ENCODE measurements at regions not wholly inside any gene's neighbourhood (a gene's known extent, or its start where the extent isn't known, plus 50 kb on each side); places are given as distances from the start of the nearest gene placed in this dataset.
"Not testable (repeated sequence)": the region's sequence is repeated elsewhere in the genome, so short reads cannot be mapped to it uniquely, and the experiment has no call there.

DNA sequence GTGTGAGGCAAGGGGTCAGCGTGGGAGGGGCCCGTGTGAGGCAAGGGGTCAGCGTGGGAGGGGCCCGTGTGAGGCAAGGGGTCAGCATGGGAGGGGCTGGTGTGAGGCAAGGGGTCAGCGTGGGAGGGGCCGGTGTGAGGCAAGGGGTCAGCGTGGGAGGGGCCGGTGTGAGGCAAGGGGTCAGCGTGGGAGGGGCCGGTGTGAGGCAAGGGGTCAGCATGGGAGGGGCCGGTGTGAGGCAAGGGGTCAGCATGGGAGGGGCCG lies 119.2 kb downstream of the SEPTIN14 start:
- DNase-seq (ENCODE audit: low spot score): not testable (repeated sequence)

DNA sequence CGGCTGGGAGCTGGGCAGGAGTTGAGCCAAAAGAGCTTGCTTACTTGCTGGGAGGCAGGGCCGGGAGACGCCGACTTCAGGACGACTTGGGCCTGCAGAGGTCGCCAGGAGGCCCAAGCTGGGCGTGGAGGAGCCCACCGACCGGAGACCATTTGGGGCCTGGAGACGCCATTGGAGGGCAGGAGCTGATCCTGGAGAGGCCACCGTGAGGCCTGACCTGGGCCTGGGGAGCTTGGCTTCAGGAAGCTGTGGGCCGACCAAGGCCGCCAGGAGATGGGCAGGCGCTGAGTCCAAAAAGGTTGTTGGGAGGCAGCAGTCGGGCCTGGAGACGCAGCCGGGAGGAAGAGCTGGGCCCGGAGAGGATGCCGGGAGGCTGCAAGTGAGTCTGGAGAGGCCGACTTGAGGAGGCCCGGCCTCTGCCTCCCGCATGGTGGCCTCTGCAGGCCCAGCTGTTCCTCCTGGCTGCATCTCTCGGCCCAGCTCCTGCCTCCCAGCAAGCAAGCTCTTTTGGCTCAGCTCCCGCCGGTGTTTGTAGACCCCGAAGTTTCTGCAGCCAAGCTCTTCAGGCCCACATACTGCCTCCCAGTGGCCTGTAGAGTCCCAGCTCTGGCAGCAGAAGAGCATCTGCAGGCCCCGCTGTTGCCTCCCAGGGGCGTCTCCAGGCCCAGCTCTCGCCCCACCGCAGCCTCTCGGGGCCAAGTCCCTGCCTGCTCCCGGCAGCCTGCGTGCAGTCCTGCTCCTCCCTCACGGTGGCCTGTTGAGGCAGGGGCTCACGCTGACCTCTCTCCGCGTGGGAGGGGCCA lies 119.7 kb downstream of the SEPTIN14 start:
- not testable (repeated sequence) for DNase-seq (ENCODE audit: low spot score)

DNA sequence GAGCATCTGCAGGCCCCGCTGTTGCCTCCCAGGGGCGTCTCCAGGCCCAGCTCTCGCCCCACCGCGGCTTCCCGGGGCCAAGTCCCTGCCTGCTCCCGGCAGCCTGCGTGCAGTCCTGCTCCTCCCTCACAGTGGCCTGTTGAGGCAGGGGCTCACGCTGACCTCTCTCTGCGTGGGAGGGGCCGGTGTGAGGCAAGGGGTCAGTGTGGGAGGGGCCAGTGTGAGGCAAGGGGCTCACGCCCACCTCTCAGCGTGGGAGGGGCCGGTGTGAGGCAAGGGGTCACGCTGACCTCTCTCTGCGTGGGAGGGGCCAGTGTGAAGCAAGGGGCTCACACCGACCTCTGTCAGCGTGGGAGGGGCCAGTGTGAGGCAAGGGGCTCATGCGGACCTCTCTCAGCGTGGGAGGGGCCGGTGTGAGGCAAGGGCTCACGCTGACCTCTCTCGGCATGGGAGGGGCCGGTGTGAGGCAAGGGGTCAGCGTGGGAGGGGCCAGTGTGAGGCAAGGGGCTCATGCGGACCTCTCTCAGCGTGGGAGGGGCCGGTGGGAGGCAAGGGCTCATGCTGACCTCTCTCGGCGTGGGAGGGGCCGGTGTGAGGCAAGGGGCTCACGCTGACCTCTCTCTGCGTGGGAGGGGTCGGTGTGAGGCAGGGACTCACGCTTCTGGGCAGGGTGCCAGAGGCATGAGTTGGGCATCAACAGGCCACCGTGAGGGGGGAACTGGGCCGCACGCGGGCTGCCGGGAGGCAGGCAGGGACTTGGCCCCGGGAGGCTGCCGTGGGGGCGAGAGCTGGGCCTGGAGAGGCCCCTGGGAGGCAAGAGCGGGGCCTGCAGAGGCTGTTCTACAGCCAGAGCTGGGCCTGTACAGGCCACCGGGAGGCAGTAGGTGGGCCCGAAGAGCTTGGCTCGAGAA lies 120.6 kb downstream of the SEPTIN14 start:
- not testable (repeated sequence) for DNase-seq (ENCODE audit: low spot score)

DNA sequence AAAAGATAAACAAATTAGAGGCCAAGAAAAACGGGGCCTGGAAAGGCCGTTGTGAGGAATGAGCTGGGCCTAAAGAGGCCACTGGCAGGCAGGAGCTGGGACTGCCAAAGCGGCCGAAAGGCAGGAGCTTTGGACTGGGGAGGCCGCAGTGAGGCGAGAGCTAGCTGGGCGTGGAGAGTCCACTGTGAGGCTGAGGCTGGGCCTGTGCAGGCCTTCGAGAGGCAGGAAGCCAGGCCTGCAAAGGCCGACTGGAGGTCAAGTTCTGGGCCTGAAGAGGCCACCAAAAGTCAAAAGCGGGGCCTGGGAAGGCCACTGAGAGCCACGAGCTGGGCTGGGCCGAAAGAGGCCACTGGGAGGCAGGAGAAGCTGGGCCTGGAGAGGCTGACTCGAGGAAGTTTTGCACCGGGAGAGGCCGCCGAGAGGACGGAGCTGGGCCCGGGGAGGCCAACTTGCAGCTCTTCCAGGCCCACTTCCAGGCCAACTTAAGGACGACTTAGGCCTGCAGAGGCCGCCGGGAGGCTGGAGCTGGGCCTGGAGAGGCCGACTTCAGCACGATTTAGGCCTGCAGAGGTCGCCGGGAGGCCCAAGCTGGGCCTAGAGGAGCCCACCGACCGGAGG lies 121.8 kb downstream of the SEPTIN14 start:
- DNase-seq (ENCODE audit: low spot score): not testable (repeated sequence)

DNA sequence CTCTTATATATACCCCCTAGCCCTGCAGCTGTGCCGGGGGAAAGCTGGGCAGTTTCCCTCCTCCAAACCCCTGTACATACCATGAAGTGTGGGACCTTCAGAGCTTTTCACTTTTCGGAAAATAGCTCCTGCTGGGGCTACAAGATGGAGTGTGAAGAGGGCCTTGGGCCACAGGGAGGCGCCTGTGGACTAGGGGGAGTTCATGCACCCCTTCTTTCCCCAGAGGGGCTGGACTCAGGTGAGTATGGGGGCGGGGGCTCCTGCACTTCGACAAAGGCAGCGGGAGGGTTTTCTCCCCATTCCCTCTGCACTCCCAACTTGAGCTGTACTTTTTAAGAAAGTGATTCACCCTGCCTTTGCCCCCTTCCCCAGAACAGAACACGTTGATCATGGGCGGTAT lies 122.5 kb downstream of the SEPTIN14 start:
- not testable (repeated sequence) for DNase-seq (ENCODE audit: low spot score)

DNA sequence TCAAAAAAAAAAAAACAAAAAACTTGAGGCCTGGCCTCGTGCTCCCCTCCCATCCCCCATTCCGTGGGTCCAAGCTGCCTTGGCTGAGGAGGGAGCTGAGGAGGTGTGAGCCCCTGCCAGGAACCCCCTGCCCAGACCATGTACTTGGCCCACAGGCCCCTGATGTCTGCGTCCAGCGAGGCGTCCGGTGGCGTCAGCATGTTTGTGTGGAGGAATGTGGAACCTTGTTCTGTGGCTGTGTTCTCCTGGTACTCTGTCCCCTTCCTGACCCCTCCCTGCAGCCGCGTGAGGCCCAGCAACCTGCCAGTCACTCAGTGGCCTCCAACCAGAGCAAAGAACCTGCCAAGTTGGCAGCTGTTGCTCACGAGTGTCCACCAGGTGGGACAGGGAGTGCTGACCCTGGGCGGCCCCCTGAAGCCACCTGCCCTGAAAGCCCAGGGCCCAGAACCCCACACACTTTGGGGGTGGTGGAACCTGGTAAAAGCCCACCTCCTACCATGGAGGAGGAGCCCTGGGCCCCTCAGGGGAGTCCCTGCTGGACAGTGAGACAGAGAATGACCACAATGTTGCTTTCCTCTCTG lies 125.8 kb downstream of the SEPTIN14 start:
- not testable (repeated sequence) for DNase-seq (ENCODE audit: low spot score)

DNA sequence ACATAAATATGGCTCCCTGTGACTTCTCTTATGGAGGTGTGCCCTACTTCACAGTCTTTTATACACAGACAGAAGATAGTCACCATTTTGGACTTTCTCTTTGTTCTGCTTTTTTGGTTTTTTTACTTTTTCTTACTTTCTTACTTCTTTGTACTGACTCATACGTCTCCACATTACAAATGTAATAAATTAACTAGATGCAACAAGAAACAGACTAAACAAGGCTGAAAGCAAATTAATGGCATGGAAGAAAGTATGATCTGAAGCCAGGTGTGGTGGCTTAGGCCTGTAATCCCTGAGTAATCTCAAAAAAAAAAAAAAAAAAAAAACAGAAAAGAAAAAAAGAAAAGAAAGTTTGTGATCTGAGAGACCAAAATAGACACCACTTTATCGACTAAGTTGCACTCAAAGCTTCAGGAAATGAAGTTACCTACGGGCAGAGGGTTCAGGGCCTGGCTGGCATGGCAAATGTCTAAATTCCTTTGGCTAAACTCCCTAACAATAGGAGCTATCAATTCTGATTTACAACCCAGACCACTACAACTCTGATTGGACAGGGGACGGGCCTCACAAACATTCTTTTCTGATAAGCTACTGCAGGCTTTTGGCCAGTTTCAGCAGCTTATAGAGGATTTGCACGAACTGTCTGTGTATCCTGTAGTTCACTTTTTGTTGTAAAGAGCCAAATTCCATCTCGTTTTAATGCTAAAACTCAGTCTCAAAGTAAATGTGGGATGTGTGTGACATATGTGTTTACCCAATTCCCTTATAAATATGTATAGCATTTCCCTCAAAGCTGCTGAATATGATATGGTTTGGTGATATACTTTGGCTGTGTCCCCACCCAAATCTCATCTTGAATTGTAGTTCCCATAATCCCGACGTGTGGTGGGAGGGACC lies 129.1 kb downstream of the SEPTIN14 start:
- no peak for DNase-seq (ENCODE audit: low spot score)

DNA sequence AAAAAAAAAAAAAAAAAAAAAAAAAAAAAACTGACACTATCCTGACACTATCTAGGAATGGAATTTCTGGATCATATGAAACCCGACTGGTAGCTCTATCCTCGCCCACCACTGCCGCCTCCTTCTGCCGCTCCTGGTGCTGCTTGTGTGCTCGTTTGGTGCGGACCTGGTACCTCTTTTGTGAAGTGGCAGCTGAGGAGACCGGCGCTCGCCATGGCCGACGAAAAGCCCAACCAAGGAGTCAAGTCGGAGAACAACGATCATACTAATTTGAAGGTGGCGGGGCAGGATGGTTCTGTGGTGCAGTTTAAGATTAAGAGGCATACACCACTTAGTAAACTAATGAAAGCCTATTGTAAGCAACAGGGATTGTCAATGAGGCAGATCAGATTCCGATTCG lies 130.6 kb downstream of the SEPTIN14 start:
- no peak for DNase-seq (ENCODE audit: low spot score)

DNA sequence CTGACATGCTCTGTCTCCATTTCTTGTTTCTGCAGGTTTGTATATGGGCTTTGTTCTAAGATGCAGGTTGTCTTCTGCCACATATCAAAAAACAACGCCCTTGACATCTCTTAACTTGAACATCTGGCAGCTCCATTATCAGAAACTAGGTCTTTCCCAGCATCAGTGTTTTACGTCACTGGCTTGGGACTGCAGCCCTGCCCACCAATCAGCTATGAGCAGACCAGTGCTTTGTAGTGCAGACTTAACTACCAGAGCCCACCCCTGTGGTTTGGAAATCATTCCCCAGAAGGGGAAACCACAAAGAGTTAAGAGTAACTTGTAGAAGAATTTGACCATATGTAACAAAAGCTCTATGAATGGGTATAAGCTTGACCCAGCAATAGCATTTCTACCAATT lies 132.4 kb downstream of the SEPTIN14 start:
- no peak for DNase-seq (ENCODE audit: low spot score)

DNA sequence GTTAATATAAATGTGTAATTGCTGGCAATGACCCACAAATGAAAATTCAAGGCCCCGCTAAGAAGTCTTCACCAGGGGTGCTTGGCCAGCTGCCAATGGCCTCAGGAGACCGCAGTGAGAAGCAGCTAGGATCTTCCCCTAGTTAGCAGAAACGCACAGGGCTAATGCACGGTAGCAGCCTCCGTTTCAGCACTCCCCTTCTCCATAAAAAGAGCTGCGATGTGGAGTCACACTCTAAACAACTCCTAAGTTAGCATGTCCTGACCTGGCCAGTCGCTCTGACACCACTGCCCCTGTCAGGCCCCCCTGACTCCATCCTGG lies 139.0 kb downstream of the SEPTIN14 start:
- no peak for DNase-seq (ENCODE audit: low spot score)

DNA sequence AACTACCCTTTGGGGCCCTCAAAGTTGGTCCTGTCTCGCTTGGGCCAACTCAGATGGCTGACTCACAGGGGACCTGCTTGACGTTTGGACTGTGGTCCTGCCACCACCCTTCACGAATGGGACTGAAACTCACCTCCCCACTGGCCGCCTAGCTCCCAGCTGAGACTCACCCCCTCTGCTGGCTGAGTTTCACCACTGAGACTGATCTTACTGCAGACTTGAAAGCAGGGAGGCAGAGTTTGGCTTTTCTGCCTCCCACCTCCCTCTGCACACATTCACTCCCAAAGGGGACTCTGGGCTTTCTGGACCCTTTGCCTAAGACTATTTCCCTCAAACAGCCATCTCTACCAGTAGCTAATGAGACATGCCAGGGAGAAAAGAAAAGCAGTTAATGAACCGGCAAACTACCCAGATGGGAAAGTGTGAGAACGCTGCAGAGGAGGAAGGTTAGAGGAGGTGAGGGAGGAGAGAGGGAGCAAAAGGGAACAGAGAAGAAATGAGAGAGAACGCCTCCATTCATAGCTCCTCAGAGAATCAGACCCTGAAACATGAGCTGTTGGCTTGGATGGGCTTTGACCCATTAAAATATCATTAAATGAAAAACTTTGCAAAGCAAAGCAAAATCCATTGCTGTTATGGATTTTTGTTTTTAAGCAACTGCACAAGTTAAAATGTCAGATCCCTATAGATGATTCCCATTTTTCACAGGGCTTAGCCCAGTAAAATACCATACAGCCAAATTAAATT lies 139.5 kb downstream of the SEPTIN14 start:
- DNase-seq (ENCODE audit: low spot score): not testable (repeated sequence)

DNA sequence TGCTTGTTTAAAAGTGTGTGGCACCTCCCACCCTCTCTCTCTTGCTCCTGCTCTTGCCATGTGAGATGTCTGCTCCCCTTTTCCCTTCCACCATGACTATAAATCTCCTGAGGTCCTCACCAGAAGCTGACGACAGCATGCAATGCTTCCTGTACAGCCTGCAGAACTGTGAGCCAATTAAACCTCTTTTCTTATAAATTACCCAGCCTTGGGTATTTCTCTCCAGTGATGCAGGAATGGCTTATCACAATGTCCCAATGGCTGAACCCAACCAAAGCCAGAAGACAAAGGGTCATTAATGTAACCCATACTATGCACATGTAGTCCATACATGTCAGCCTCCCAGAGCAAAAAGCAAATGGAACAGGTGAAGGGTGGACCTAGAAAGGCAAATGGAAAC lies 141.5 kb downstream of the SEPTIN14 start:
- DNase-seq (ENCODE audit: low spot score): not testable (repeated sequence)

DNA sequence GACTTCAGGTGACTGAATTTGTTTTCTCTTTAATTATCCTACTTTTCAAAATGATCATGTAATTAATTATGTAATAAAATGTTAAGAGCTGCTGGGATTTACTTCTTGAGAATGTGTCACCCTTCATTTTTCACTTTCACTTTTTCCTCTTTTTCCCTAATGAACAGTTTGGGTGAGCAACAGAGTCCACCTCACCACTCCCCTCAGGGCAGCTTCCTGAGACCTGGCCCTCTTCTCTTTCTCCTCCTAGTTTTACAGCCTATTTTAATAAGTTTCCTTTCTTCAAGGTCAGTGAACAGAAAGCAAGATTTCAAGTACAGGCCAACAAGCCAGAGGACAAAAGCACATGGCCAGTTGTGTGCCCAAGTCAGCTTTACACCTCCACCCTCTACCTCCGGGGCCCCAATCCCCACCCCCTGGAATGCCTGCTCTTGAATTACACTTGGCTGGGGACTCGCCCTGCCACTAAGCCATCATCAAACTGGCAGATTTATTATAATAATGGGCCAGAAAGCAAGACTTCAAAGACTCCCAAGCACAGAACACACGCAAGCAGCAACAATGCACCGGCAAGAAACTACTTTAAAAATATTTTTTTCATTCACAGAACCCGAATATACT lies 143.1 kb upstream of the VOPP1 start:
- DNase-seq (ENCODE audit: low spot score): not testable (repeated sequence)

DNA sequence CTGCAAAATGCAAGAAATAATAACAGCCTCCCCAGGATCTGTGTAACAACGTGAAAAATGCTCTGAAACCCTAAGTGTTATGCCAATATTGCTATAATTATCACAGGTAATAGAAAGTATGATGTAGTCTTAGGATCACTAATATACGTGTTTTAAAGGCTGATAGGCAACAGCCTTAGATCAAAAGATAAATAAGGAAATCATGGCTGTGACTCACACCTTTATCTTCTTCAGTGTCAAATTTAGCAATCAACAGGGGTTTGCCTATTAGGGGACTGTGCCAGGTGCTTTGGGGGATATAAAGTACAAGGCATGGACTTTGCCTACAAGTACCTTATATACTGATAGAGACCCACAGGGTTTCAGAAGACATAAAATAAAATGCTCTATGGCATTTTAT lies 142.1 kb upstream of the VOPP1 start:
- DNase-seq (ENCODE audit: low spot score): not testable (repeated sequence)

DNA sequence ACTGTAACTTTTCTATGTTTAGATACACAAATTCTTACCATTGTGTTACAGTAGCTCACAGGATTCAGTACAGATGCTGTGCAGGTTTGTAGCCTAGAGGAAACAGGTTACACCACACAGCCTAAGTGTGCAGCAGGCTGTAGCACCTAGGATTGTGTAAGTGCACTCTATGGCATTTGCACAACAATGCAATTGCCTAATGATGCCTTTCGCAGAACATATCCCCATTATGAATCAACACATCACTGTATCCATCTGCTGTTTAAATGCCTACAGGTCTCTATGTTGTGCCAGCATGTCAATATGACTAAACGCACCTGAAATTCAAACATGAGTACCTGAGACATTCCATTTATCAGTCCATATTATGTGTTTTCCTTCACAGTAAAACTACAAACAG lies 138.0 kb upstream of the VOPP1 start:
- not testable (repeated sequence) for DNase-seq (ENCODE audit: low spot score)

DNA sequence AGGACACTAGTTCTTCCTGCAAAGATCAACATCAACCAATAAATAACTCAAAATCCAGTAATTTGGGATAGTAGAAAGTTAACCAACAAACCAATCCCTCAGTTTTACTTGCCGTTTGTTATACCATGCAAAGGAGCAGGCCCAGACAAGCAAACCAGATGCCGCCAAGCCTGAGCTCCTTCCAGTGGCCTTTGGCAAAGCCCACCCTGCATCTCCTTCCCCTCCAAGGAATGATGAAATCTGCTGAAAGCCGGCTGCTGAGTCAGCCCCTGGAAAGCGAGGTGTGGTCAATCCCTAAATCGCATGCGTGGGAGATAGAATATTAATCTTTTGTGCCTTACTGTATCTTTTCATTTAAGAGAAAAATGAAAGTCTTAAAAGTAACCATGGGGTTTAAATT lies 135.7 kb upstream of the VOPP1 start:
- DNase-seq (ENCODE audit: low spot score): not testable (repeated sequence)

DNA sequence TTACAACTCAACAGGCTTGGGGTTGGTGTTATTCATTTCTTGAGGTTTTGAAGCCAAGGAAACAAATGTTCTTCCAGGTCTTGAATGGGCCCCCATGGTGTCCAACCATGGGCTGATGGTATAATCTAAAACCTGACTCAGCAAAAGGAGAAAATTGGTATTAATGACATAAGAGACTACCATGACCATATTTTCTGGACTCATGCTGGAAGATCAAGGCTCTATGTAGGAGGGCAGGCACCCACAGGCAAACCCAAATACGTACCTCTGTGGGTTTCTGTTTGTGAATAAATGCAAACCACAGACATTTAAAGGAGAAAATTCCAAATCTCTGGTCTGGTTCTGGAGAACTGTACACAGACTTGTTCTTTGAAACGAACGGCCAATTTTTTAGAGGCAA lies 135.1 kb upstream of the VOPP1 start:
- DNase-seq (ENCODE audit: low spot score): not testable (repeated sequence)

DNA sequence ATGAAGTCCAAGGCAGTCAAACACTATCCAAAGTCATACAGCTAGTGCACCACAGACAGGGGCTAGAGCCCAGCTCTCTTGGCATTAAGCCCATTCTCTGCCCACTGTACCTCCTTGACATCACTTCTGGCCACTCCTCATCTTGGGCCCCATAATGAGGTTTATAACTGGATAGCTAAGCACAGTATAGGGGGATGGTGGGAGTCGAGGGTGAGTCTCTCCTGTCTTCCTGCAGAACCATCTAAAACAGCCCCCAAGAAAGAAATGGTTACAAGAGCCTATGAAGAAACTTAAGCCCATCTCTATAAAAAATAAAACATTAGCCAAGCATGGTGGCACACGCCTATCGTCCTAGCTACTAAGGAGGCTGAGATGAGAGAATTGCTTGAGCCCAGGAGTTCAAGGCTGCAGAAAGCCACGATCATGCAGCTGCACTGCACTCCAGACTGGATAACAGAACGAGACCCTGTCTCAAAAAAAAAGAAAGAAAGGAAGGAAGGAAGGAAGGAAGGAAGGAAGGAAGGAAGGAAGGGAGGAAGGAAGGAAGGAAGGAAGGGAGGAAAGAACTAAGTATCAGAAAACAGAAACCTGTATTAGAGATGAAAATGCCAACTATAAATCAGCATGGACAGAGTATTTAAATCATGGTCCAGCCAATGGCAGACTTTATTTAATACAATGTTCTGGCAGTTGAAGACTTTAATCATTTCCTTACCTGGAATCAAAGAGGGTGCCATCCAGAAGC lies 134.3 kb upstream of the VOPP1 start:
- not testable (repeated sequence) for DNase-seq (ENCODE audit: low spot score)

DNA sequence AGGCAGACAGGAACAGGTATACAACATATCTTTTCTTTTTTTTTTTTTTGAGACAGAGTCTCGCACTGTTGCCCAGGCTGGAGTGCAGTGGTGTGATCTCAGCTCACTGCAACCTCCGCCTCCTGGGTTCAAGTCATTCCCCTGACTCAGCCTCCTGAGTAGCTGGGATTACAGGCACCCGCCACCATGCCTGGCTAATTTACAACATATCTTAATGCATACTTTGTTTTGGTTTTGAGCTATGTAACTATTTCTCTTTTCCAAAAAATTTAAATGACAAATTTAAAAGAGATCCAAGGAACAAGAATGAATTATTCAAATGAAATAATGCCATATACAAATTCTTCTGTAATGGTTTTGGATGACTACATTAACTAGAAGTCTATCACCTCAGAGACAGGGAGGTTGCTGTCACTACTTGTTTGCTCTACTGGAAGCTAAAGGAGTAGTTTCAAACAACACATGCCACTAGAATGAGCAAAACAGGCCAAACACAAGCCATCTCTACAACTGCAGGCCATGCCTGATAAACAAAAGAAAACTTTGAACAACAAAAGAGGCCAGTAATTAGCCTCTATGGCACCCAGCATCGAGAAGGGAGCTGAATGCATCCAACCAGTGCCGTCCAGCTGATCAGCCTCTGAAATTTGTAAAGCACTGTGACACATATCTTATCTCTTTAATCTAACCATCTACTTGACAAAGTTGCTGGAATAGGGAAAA lies 133.6 kb upstream of the VOPP1 start:
- not testable (repeated sequence) for DNase-seq (ENCODE audit: low spot score)

All from iPS-NIHi11 (cell line).